ENCODE measurements at regions not wholly inside any gene's neighbourhood (a gene's known extent, or its start where the extent isn't known, plus 50 kb on each side); places are given as distances from the start of the nearest gene placed in this dataset.

DNA sequence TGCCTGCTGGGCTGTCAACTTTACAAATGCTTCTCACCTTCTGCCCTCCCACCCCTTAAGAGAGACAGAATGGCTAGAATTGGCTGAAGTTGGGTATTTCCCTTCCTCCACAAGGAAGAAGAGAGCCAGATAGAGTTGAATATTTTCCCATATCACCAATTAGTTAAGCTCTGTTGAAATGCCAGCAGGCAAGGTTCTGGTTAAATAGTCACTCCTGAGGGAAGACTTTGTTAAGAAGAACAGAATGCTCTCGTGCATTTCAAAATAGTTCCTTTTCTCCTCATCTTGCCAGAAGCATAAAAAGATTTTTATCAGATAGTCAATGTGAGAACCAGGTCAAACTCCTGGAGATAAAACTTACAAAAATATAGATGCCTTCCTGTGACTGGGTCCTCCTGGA, 2857.0 kb upstream of the PCDH20 start:
- H3K27me3 ChIP-seq (ENCODE audit: control insufficient read depth in 1 of 2, insufficient read depth in 2 of 2, low read length in 2 of 2) = no peaks in the 10 kb centered on the region
- no peaks in the 10 kb centered on the region for H4K20me1 ChIP-seq (ENCODE audit: insufficient read depth, low read length)
- H2AFZ ChIP-seq (ENCODE audit: low read length) = no peak overlapping the region
- H3K27ac ChIP-seq (ENCODE audit: extremely low read length, insufficient read depth, low read length) = no peak overlapping the region
- no peaks in the 10 kb centered on the region for H3K4me1 ChIP-seq (ENCODE audit: insufficient read depth, low read length)
- ATAC-seq (no peak), FAIRE-seq (no peak), DNase-seq (ENCODE audit: low spot score) (no peak)
- in situ Hi-C loops (cut with HindIII; ENCODE audit: extremely low pct_ligation_motif_present, low pct_unique_long_range_greater_than_20kb) = no loop called here
- 0% methylated on average over 1 of the region's 1 CpG for WGBS (ENCODE audit: low lambda C conversion rate)
- H3K4me3 ChIP-seq (replicated peaks in 1 of 3; ENCODE audit: insufficient read depth in 1 of 3, low read depth in 2 of 3, low read length in 3 of 3) = no peak overlapping the region
- no peaks in the 10 kb centered on the region for H3K79me2 ChIP-seq (ENCODE audit: insufficient read depth, low read length)
- POLR2A ChIA-PET = no interaction called here
- TF ChIP-seq, protein P1, sequence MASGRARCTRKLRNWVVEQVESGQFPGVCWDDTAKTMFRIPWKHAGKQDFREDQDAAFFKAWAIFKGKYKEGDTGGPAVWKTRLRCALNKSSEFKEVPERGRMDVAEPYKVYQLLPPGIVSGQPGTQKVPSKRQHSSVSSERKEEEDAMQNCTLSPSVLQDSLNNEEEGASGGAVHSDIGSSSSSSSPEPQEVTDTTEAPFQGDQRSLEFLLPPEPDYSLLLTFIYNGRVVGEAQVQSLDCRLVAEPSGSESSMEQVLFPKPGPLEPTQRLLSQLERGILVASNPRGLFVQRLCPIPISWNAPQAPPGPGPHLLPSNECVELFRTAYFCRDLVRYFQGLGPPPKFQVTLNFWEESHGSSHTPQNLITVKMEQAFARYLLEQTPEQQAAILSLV (CRISPR knock-in tag; IDR thresholded peaks at IDR 0.05; ENCODE audit: borderline replicate concordance) = no peak
- TF ChIP-seq HOXA5 (CRISPR knock-in tag; IDR thresholded peaks at IDR 0.05) = no peak
- TF ChIP-seq MTA3 (CRISPR knock-in tag; IDR thresholded peaks at IDR 0.05) = no peak
- TF ChIP-seq, protein P2, sequence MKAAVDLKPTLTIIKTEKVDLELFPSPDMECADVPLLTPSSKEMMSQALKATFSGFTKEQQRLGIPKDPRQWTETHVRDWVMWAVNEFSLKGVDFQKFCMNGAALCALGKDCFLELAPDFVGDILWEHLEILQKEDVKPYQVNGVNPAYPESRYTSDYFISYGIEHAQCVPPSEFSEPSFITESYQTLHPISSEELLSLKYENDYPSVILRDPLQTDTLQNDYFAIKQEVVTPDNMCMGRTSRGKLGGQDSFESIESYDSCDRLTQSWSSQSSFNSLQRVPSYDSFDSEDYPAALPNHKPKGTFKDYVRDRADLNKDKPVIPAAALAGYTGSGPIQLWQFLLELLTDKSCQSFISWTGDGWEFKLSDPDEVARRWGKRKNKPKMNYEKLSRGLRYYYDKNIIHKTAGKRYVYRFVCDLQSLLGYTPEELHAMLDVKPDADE (CRISPR knock-in tag; IDR thresholded peaks at IDR 0.05) = no peak
- no peak for TF ChIP-seq DR1 (CRISPR knock-in tag; IDR thresholded peaks at IDR 0.05)
- no peak for TF ChIP-seq ZNF124 (CRISPR knock-in tag; IDR thresholded peaks at IDR 0.05)
- TF ChIP-seq TEAD3 (CRISPR knock-in tag; optimal IDR thresholded peaks at IDR 0.05; ENCODE audit: borderline replicate concordance) = no peak
- no peak for TF ChIP-seq ZNF451 (CRISPR knock-in tag; IDR thresholded peaks at IDR 0.05)
- TF ChIP-seq ZEB1 (IDR thresholded peaks at IDR 0.05; ENCODE audit: insufficient replicate concordance, low read depth) = no peak
- TF ChIP-seq BORCS8-MEF2B (CRISPR knock-in tag; IDR thresholded peaks at IDR 0.05) = no peak
- TF ChIP-seq ZNF761 (CRISPR knock-in tag; conservative IDR thresholded peaks at IDR 0.05) = no peak
- TF ChIP-seq MATR3 (CRISPR knock-in tag; IDR thresholded peaks at IDR 0.05) = no peak
- no peak for TF ChIP-seq YEATS2 (CRISPR knock-in tag; IDR thresholded peaks at IDR 0.05; ENCODE audit: borderline replicate concordance)
- no peak for TF ChIP-seq NFKB2 (CRISPR knock-in tag; IDR thresholded peaks at IDR 0.05; ENCODE audit: borderline replicate concordance)
- TF ChIP-seq, protein P3, sequence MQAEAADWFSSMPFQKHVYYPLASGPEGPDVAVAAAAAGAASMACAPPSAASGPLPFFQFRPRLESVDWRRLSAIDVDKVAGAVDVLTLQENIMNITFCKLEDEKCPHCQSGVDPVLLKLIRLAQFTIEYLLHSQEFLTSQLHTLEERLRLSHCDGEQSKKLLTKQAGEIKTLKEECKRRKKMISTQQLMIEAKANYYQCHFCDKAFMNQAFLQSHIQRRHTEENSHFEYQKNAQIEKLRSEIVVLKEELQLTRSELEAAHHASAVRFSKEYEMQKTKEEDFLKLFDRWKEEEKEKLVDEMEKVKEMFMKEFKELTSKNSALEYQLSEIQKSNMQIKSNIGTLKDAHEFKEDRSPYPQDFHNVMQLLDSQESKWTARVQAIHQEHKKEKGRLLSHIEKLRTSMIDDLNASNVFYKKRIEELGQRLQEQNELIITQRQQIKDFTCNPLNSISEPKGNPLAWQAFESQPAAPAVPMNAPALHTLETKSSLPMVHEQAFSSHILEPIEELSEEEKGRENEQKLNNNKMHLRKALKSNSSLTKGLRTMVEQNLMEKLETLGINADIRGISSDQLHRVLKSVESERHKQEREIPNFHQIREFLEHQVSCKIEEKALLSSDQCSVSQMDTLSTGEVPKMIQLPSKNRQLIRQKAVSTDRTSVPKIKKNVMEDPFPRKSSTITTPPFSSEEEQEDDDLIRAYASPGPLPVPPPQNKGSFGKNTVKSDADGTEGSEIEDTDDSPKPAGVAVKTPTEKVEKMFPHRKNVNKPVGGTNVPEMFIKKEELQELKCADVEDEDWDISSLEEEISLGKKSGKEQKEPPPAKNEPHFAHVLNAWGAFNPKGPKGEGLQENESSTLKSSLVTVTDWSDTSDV (CRISPR knock-in tag; IDR thresholded peaks at IDR 0.05) = no peak
- TF ChIP-seq SMAD3 (CRISPR knock-in tag; IDR thresholded peaks at IDR 0.05) = no peak
- TF ChIP-seq ZBTB42 (CRISPR knock-in tag; IDR thresholded peaks at IDR 0.05) = no peak
- TF ChIP-seq ATRX (CRISPR knock-in tag; IDR thresholded peaks at IDR 0.05; ENCODE audit: borderline replicate concordance) = no peak
- no peak for TF ChIP-seq ZNF460 (CRISPR knock-in tag; IDR thresholded peaks at IDR 0.05; ENCODE audit: borderline replicate concordance)
- H3K9ac ChIP-seq (ENCODE audit: insufficient read depth, low read depth, low read length) = no peak overlapping the region
- CTCF ChIA-PET (ENCODE audit: low intra/inter-chr PET ratio, low total read pairs) = no interaction called here
- H3K36me3 ChIP-seq (replicated peaks in 1 of 2; ENCODE audit: control insufficient read depth in 1 of 2, insufficient read depth in 2 of 2, low read length in 2 of 2) = no peaks in the 10 kb centered on the region
- peaks cover 6% of the 10 kb centered on the region; the same call in 1 of the 2 replicates for H3K9me3 ChIP-seq (ENCODE audit: low read length)
- no peak overlapping the region for H3K4me2 ChIP-seq (ENCODE audit: low read depth, low read length)
- no TSS peak for BruUV-seq (replicated peaks)
- intact Hi-C loops (cut with micrococcal nuclease; ENCODE audit: unreplicated experiment) = no loop called here
